Esophagus muscularis mucosa (tissue), 3 donors: ENCODE measurements at regions not wholly inside any gene's neighbourhood (a gene's known extent, or its start where the extent isn't known, plus 50 kb on each side); places are given as distances from the start of the nearest gene placed in this dataset.

ENCODE experiments used
- POLR2AphosphoS5 ChIP-seq, 2 donors: sonication (generic); formaldehyde crosslinking; IDR thresholded peaks; one replicate each; pipeline ENCODE4 v1.6.1; 2017; ENCODE audit warnings: antibody characterized with exemption in 2 of 2
- TF ChIP-seq, protein P1 (sequence below), 3 experiments: fragments of 200-600 bp in 2 of 3; fragments of 450-650 bp in 1 of 3; sonication (generic) in 2 of 3; IDR thresholded peaks; one replicate each; pipeline ENCODE4 v1.5.1; 2017 to 2019; ENCODE audit warnings: antibody characterized with exemption in 3 of 3, mild to moderate bottlenecking in 2 of 3, moderate library complexity in 1 of 3

DNA sequence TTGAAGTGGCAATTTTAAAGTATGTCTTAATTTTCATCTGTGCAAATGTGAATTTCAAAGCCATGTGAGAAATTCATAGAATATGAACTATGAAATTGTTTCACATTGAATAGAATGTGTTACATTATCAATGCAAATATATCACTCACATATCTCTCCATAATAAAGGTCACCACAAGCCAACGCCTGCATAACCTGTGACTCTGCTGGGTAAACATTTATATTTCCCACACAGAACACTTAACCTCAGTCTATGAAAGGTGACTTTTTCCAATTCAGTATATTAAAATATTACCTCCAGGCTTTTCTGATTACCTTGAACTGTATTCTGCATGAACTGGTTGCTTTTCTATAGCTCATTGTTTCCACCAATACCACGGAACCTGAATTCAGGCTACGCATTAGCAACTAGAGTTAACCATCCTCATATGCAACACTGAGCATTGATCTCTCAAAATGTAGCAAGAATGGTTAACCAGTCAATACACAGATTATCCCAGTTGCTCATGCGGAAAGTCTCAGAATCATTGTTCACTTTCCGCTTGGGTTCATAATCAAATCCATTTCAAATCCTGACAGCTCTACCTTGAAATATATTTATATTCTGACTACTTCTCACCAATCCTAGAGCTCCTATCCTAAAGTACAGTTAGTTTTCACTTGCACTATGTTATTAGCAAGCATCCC lies 126.6 kb upstream of the TYRP1 start:
- TF ChIP-seq, protein P1, sequence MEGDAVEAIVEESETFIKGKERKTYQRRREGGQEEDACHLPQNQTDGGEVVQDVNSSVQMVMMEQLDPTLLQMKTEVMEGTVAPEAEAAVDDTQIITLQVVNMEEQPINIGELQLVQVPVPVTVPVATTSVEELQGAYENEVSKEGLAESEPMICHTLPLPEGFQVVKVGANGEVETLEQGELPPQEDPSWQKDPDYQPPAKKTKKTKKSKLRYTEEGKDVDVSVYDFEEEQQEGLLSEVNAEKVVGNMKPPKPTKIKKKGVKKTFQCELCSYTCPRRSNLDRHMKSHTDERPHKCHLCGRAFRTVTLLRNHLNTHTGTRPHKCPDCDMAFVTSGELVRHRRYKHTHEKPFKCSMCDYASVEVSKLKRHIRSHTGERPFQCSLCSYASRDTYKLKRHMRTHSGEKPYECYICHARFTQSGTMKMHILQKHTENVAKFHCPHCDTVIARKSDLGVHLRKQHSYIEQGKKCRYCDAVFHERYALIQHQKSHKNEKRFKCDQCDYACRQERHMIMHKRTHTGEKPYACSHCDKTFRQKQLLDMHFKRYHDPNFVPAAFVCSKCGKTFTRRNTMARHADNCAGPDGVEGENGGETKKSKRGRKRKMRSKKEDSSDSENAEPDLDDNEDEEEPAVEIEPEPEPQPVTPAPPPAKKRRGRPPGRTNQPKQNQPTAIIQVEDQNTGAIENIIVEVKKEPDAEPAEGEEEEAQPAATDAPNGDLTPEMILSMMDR (IDR thresholded peaks at IDR 0.05), result no peak
- no peak for TF ChIP-seq POLR2AphosphoS5 (IDR thresholded peaks at IDR 0.05)
